HG02759 (cell line): ENCODE measurements at regions not wholly inside any gene's neighbourhood (a gene's known extent, or its start where the extent isn't known, plus 50 kb on each side); places are given as distances from the start of the nearest gene placed in this dataset.

ENCODE experiments used
- ATAC-seq: cut with Tn5 transposase; IDR thresholded peaks from one replicate; pipeline ENCODE4 v1.9.1; 2021; ENCODE audit warnings: mild to moderate bottlenecking, moderate library complexity; ENCODE audit not compliant: unreplicated experiment

GRCh38 chr2:7666596-7667259 lies 749.5 kb downstream of the RNF144A start:
- no peak for ATAC-seq

GRCh38 chr2:7667260-7667757 lies 750.1 kb downstream of the RNF144A start:
- no peak for ATAC-seq

- ATAC-seq: no peak
Measured at GRCh38 chr2:7670905-7671641, 753.9 kb downstream of the RNF144A start.

- ATAC-seq: no peak
Measured at GRCh38 chr2:7672027-7672684, 754.9 kb downstream of the RNF144A start.

GRCh38 chr2:7672685-7673071 lies 755.5 kb downstream of the RNF144A start:
- ATAC-seq: no peak

- ATAC-seq: no peak
Measured at GRCh38 chr2:7673101-7673500, 755.9 kb downstream of the RNF144A start.

- ATAC-seq: no peak
Measured at GRCh38 chr2:7673853-7674252, 756.6 kb downstream of the RNF144A start.

GRCh38 chr2:7674606-7675005 lies 757.4 kb downstream of the RNF144A start:
- no peak for ATAC-seq

GRCh38 chr2:7676714-7677113 lies 759.5 kb downstream of the RNF144A start:
- no peak for ATAC-seq

GRCh38 chr2:7681881-7682461 lies 764.8 kb downstream of the RNF144A start:
- ATAC-seq: no peak

- ATAC-seq: no peak
Measured at GRCh38 chr2:7683196-7683595, 766.0 kb downstream of the RNF144A start.

GRCh38 chr2:7683708-7684107 lies 766.5 kb downstream of the RNF144A start:
- no peak for ATAC-seq

GRCh38 chr2:7685342-7686015 lies 768.3 kb downstream of the RNF144A start:
- no peak for ATAC-seq

GRCh38 chr2:7686016-7686385 lies 768.8 kb downstream of the RNF144A start:
- no peak for ATAC-seq

GRCh38 chr2:7691961-7692656 lies 774.9 kb downstream of the RNF144A start:
- ATAC-seq: no peak

- ATAC-seq: no peak
Measured at GRCh38 chr2:7692657-7693161, 775.5 kb downstream of the RNF144A start.

GRCh38 chr2:7693246-7694075 lies 776.2 kb downstream of the RNF144A start:
- no peak for ATAC-seq

GRCh38 chr2:7694076-7694985 lies 777.1 kb downstream of the RNF144A start:
- no peak for ATAC-seq
